ENCODE measurements at regions not wholly inside any gene's neighbourhood (a gene's known extent, or its start where the extent isn't known, plus 50 kb on each side); places are given as distances from the start of the nearest gene placed in this dataset.

DNA sequence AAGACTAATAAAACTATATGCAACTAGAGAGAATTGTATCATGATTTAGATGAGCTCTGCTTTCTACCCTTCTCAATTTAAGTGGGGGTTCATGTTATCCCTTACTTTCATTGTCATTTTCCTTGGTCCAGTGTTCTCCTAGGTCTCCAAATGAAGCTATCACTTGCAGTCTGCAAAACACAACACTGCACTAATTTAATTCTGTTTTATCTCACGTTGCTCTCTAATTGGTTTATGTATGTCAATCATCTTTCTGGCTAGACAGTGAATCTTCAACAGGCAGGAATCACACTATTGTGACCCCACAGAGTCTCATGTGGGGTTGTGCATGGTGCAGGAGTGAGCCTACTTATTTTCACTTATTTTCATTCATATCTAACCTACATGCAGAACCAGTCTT lies 348.3 kb upstream of the SYT4 start:
- no peak overlapping the region for H3K4me3 ChIP-seq
- H3K4me1 ChIP-seq: no peaks in the 10 kb centered on the region
- H3K9me3 ChIP-seq: no peaks in the 10 kb centered on the region
- TF ChIP-seq, protein P1, sequence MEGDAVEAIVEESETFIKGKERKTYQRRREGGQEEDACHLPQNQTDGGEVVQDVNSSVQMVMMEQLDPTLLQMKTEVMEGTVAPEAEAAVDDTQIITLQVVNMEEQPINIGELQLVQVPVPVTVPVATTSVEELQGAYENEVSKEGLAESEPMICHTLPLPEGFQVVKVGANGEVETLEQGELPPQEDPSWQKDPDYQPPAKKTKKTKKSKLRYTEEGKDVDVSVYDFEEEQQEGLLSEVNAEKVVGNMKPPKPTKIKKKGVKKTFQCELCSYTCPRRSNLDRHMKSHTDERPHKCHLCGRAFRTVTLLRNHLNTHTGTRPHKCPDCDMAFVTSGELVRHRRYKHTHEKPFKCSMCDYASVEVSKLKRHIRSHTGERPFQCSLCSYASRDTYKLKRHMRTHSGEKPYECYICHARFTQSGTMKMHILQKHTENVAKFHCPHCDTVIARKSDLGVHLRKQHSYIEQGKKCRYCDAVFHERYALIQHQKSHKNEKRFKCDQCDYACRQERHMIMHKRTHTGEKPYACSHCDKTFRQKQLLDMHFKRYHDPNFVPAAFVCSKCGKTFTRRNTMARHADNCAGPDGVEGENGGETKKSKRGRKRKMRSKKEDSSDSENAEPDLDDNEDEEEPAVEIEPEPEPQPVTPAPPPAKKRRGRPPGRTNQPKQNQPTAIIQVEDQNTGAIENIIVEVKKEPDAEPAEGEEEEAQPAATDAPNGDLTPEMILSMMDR (IDR thresholded peaks at IDR 0.05): no peak
- TF ChIP-seq POLR2AphosphoS5 (IDR thresholded peaks at IDR 0.05) (no peak), EP300 (IDR thresholded peaks at IDR 0.05; ENCODE audit: low read depth) (no peak), POLR2A (IDR thresholded peaks at IDR 0.05) (no peak)
- H3K27me3 ChIP-seq: no peaks in the 10 kb centered on the region
- no peaks in the 10 kb centered on the region for H3K36me3 ChIP-seq
- no peak for DNase-seq
- intact Hi-C loops (cut with DNase I; ENCODE audit: low total_unique reads): no loop called here
- 40 to 57% methylated on average over 1 of the region's 1 CpG for WGBS, 2 donors (ENCODE audit: low coverage in 1 of 2)
- in situ Hi-C loops (cut with MboI; ENCODE audit: low pct_ligation_motif_present in 1 of 4, low pct_unique_long_range_greater_than_20kb in 1 of 4, low sequenced_read_pairs in 3 of 4): no loop called here
- H3K27ac ChIP-seq: no peak overlapping the region

GRCh38 chr18:43627848-43628530 lies 350.7 kb upstream of the SYT4 start:
- H3K27ac ChIP-seq: no peak overlapping the region
- H3K9me3 ChIP-seq: no peaks in the 10 kb centered on the region
- H3K4me3 ChIP-seq: no peak overlapping the region
- DNase-seq: no peak
- no peaks in the 10 kb centered on the region for H3K27me3 ChIP-seq
- no peaks in the 10 kb centered on the region for H3K36me3 ChIP-seq
- in situ Hi-C loops (cut with MboI; ENCODE audit: low pct_ligation_motif_present in 1 of 4, low pct_unique_long_range_greater_than_20kb in 1 of 4, low sequenced_read_pairs in 3 of 4) (no loop called here), intact Hi-C loops (cut with DNase I; ENCODE audit: low total_unique reads) (no loop called here)
- WGBS, 2 donors (ENCODE audit: low coverage in 1 of 2): 76% methylated on average over 3 of the region's 3 CpGs; no CpG with 5 or more reads in 1 of the 2 donors
- H3K4me1 ChIP-seq: no peaks in the 10 kb centered on the region
- TF ChIP-seq, protein P1 (IDR thresholded peaks at IDR 0.05): no peak
- TF ChIP-seq POLR2AphosphoS5 (IDR thresholded peaks at IDR 0.05) (no peak), POLR2A (IDR thresholded peaks at IDR 0.05) (no peak), EP300 (IDR thresholded peaks at IDR 0.05; ENCODE audit: low read depth) (no peak)

- Histone ChIP-seq H3K4me1 (no peaks in the 10 kb centered on the region), H3K27ac (no peak overlapping the region), H3K27me3 (no peaks in the 10 kb centered on the region), H3K4me3 (no peak overlapping the region), H3K9me3 (no peaks in the 10 kb centered on the region), H3K36me3 (no peaks in the 10 kb centered on the region)
- intact Hi-C loops (cut with DNase I; ENCODE audit: low total_unique reads): no loop called here
- no peak for TF ChIP-seq POLR2AphosphoS5 (IDR thresholded peaks at IDR 0.05)
- no peak for TF ChIP-seq POLR2A (IDR thresholded peaks at IDR 0.05)
- TF ChIP-seq, protein P1 (IDR thresholded peaks at IDR 0.05): no peak
- TF ChIP-seq EP300 (IDR thresholded peaks at IDR 0.05; ENCODE audit: low read depth): no peak
- in situ Hi-C loops (cut with MboI; ENCODE audit: low pct_ligation_motif_present in 1 of 4, low pct_unique_long_range_greater_than_20kb in 1 of 4, low sequenced_read_pairs in 3 of 4): no loop called here
- WGBS, 2 donors (ENCODE audit: low coverage in 1 of 2): 57 to 66% methylated on average over 1 to 2 of the region's 2 CpGs
- DNase-seq: no peak
Measured at GRCh38 chr18:43634994-43635393, 357.7 kb upstream of the SYT4 start.

DNA sequence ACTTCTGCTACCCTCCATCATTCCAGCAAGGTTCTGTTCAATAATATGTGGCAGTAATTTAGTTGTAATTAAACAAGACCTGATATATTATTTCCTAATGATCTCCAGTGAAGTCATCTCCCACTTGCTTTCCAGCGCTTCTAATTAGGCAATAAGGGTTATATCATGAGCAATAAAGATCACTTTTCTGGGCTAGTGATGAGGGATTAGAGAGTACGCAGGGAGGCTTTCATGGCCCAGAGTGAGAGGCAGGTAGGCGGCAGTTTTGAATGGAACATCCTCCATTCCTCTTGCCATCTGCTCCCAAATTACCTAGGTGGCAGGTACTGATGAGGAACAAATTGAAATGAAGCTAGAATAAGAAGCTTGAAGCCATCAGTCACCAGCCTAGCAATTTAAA lies 358.1 kb upstream of the SYT4 start:
- Histone ChIP-seq H3K4me3 (no peak overlapping the region), H3K27me3 (no peaks in the 10 kb centered on the region), H3K4me1 (no peaks in the 10 kb centered on the region), H3K27ac (no peak overlapping the region), H3K9me3 (no peaks in the 10 kb centered on the region), H3K36me3 (no peaks in the 10 kb centered on the region)
- no peak for DNase-seq
- TF ChIP-seq, protein P1 (IDR thresholded peaks at IDR 0.05): no peak
- no peak for TF ChIP-seq POLR2A (IDR thresholded peaks at IDR 0.05)
- in situ Hi-C loops (cut with MboI; ENCODE audit: low pct_ligation_motif_present in 1 of 4, low pct_unique_long_range_greater_than_20kb in 1 of 4, low sequenced_read_pairs in 3 of 4): no loop called here
- WGBS, 2 donors (ENCODE audit: low coverage in 1 of 2): 50 to 85% methylated on average over 1 to 3 of the region's 3 CpGs
- intact Hi-C loops (cut with DNase I; ENCODE audit: low total_unique reads): no loop called here

Measured in transverse colon (tissue), 4 donors.